ENCODE measurements at regions not wholly inside any gene's neighbourhood (a gene's known extent, or its start where the extent isn't known, plus 50 kb on each side); places are given as distances from the start of the nearest gene placed in this dataset.

DNA sequence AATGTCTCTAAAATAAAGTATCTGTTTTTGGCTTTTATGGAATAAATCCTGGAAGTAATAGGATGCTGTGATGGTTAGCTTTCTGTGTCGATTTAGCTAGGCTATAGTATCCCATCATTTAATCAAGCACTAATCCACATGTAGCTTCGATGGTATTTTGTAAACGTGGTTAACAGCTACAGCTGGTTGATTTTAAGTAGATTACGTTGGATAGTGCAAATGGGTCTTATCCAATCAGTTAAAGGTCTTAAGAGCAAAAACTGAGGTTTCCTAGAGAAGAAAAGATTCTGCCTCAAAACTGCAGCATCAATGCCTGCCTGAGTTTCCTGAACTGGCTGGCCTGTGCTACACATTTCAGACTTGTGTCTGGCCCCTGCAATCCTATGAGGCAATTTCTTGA is 314.2 kb upstream of the SORL1-AS1 start:
- TF ChIP-seq EZH2 (IDR thresholded peaks at IDR 0.05; ENCODE audit: insufficient read depth, poor library complexity, severe bottlenecking) (no peak), EZH2phosphoT487 (IDR thresholded peaks at IDR 0.05; ENCODE audit: insufficient read depth, low read depth) (no peak)

Measured in GM23248 (cell line).